ENCODE measurements at regions not wholly inside any gene's neighbourhood (a gene's known extent, or its start where the extent isn't known, plus 50 kb on each side); places are given as distances from the start of the nearest gene placed in this dataset.

- H3K79me2 ChIP-seq (ENCODE audit: insufficient read depth, low read length), result no peaks in the 10 kb centered on the region
- no peak overlapping the region for H3K4me3 ChIP-seq (replicated peaks in 1 of 3; ENCODE audit: low read depth in 2 of 3, low read length in 3 of 3)
- TF ChIP-seq, protein P1, sequence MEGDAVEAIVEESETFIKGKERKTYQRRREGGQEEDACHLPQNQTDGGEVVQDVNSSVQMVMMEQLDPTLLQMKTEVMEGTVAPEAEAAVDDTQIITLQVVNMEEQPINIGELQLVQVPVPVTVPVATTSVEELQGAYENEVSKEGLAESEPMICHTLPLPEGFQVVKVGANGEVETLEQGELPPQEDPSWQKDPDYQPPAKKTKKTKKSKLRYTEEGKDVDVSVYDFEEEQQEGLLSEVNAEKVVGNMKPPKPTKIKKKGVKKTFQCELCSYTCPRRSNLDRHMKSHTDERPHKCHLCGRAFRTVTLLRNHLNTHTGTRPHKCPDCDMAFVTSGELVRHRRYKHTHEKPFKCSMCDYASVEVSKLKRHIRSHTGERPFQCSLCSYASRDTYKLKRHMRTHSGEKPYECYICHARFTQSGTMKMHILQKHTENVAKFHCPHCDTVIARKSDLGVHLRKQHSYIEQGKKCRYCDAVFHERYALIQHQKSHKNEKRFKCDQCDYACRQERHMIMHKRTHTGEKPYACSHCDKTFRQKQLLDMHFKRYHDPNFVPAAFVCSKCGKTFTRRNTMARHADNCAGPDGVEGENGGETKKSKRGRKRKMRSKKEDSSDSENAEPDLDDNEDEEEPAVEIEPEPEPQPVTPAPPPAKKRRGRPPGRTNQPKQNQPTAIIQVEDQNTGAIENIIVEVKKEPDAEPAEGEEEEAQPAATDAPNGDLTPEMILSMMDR (IDR thresholded peaks at IDR 0.05), result no peak
- no peaks in the 10 kb centered on the region for H3K4me1 Mint-ChIP-seq
- H3K9me3 Mint-ChIP-seq, result peaks cover 0 to 2% (median 0%) of the 10 kb centered on the region in 7 donors
- H3K27me3 Mint-ChIP-seq (ENCODE audit: low read depth in 3 of 3), result peaks cover 0 to 3% (median 0%) of the 10 kb centered on the region in 3 donors
- no peaks in the 10 kb centered on the region for H3K36me3 Mint-ChIP-seq
- no CpG with 5 or more reads among the region's 1 CpG for WGBS (ENCODE audit: insufficient coverage)
- H4K20me1 ChIP-seq (ENCODE audit: insufficient read depth, low read length), result no peaks in the 10 kb centered on the region
- no peaks in the 10 kb centered on the region for H3K4me1 ChIP-seq (ENCODE audit: control insufficient read depth in 1 of 2, insufficient read depth in 2 of 2, low read length in 2 of 2)
- H3K36me3 ChIP-seq (replicated peaks in 1 of 2; ENCODE audit: control insufficient read depth in 1 of 2, insufficient read depth in 2 of 2, low read length in 2 of 2), result no peaks in the 10 kb centered on the region
- H3K9ac ChIP-seq (ENCODE audit: insufficient read depth, low read length, poor library complexity, severe bottlenecking), result no peak overlapping the region
- H2AFZ ChIP-seq (ENCODE audit: insufficient read depth, low read depth, low read length, poor library complexity, severe bottlenecking), result no peak overlapping the region
- H3K4me3 Mint-ChIP-seq, result no peak overlapping the region
- H3K27me3 ChIP-seq (ENCODE audit: control insufficient read depth in 2 of 2, insufficient read depth in 2 of 2, low read length in 2 of 2), result no peaks in the 10 kb centered on the region
- no peaks in the 10 kb centered on the region for H3K9me3 ChIP-seq (replicated peaks in 1 of 2; ENCODE audit: control insufficient read depth in 1 of 2, insufficient read depth in 1 of 2, low read length in 2 of 2)
- intact Hi-C loops (cut with micrococcal nuclease), result no loop called here
- H3K27ac ChIP-seq (ENCODE audit: low read depth in 1 of 2, low read length in 2 of 2), result no peak overlapping the region
- no peak overlapping the region for H3K4me2 ChIP-seq (replicated peaks; ENCODE audit: extremely low read depth, low read length, poor library complexity, severe bottlenecking)
- H3K27ac Mint-ChIP-seq, result no peak overlapping the region
- no peak for DNase-seq
These were observed 339.5 kb upstream of the C1orf87 start for GRCh38 chr1:60413091-60413490.

DNA sequence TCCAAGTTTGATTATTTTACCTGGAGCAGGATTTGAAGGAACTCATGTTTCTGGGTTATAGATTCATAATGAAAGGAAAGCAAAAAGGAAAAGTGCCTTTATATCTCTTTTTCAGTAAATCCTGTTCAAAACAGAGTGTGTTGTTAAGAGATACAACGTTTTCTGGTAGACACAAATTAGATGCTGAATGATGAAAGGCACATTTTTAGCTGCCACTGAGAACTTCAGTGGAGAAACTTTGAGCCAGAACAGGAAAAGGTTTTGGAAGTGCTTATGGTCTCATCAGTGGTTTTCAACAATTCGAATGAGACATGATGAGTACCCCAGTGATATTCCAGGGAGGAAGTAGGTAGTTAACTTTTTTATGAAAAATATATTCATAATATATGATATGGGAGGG, 338.0 kb upstream of the C1orf87 start:
- Mint-ChIP-seq H3K4me3 (no peak overlapping the region), H3K27me3 (ENCODE audit: low read depth in 3 of 3) (peaks cover 0 to 3% (median 0%) of the 10 kb centered on the region in 3 donors), H3K27ac (no peak overlapping the region), H3K4me1 (no peaks in the 10 kb centered on the region), H3K36me3 (no peaks in the 10 kb centered on the region), H3K9me3 (peaks cover 0 to 2% (median 0%) of the 10 kb centered on the region in 7 donors)
- TF ChIP-seq, protein P1 (IDR thresholded peaks at IDR 0.05), result no peak
- Histone ChIP-seq H3K4me1 (ENCODE audit: control insufficient read depth in 1 of 2, insufficient read depth in 2 of 2, low read length in 2 of 2) (no peaks in the 10 kb centered on the region), H3K36me3 (replicated peaks in 1 of 2; ENCODE audit: control insufficient read depth in 1 of 2, insufficient read depth in 2 of 2, low read length in 2 of 2) (no peaks in the 10 kb centered on the region), H2AFZ (ENCODE audit: insufficient read depth, low read depth, low read length, poor library complexity, severe bottlenecking) (no peak overlapping the region), H3K4me3 (replicated peaks in 1 of 3; ENCODE audit: low read depth in 2 of 3, low read length in 3 of 3) (no peak overlapping the region), H3K79me2 (ENCODE audit: insufficient read depth, low read length) (no peaks in the 10 kb centered on the region), H3K9me3 (replicated peaks in 1 of 2; ENCODE audit: control insufficient read depth in 1 of 2, insufficient read depth in 1 of 2, low read length in 2 of 2) (no peaks in the 10 kb centered on the region), H4K20me1 (ENCODE audit: insufficient read depth, low read length) (no peaks in the 10 kb centered on the region), H3K27ac (ENCODE audit: low read depth in 1 of 2, low read length in 2 of 2) (no peak overlapping the region), H3K9ac (ENCODE audit: insufficient read depth, low read length, poor library complexity, severe bottlenecking) (no peak overlapping the region), H3K27me3 (ENCODE audit: control insufficient read depth in 2 of 2, insufficient read depth in 2 of 2, low read length in 2 of 2) (no peaks in the 10 kb centered on the region), H3K4me2 (replicated peaks; ENCODE audit: extremely low read depth, low read length, poor library complexity, severe bottlenecking) (no peak overlapping the region)
- DNase-seq, result no peak
- WGBS (ENCODE audit: insufficient coverage), result 43% methylated on average over 1 of the region's 2 CpGs
- intact Hi-C loops (cut with micrococcal nuclease), result no loop called here
